Inflammatory macrophage (primary cell): ENCODE measurements at regions not wholly inside any gene's neighbourhood (a gene's known extent, or its start where the extent isn't known, plus 50 kb on each side); places are given as distances from the start of the nearest gene placed in this dataset.
"Not testable (repeated sequence)": the region's sequence is repeated elsewhere in the genome, so short reads cannot be mapped to it uniquely, and the experiment has no call there.

ENCODE experiments used
- DNase-seq, 2 donors: peaks; one replicate each; pipeline ENCODE4 v3.0.0-alpha.2; 2020 to 2022

GRCh38 chr17:45586651-45586934 lies 96.1 kb upstream of the PLEKHM1 start:
- DNase-seq: not testable (repeated sequence)

GRCh38 chr17:45592433-45592923 lies 102.0 kb upstream of the PLEKHM1 start:
- DNase-seq: peak; percentile 68 to 71

GRCh38 chr17:45596347-45596746 lies 105.8 kb upstream of the PLEKHM1 start:
- DNase-seq: not testable (repeated sequence)

GRCh38 chr17:45600052-45601012 lies 109.8 kb upstream of the PLEKHM1 start:
- DNase-seq: not testable (repeated sequence)

GRCh38 chr17:45601013-45601412 lies 110.5 kb upstream of the PLEKHM1 start:
- DNase-seq: not testable (repeated sequence)

- not testable (repeated sequence) for DNase-seq
Observed at GRCh38 chr17:45601605-45602539, 111.4 kb upstream of the PLEKHM1 start.

- not testable (repeated sequence) for DNase-seq
Observed at GRCh38 chr17:45605751-45606150, 115.2 kb upstream of the PLEKHM1 start.

- peak in 1 of 2 donors; percentile 12 for DNase-seq
Observed at GRCh38 chr17:45619984-45620405, 129.5 kb upstream of the PLEKHM1 start.

GRCh38 chr17:45620468-45620867 lies 129.9 kb upstream of the PLEKHM1 start:
- DNase-seq: not testable (repeated sequence)

- DNase-seq: not testable (repeated sequence)
Observed at GRCh38 chr17:45621087-45621486, 130.6 kb upstream of the PLEKHM1 start.

- not testable (repeated sequence) for DNase-seq
Observed at GRCh38 chr17:45622295-45622694, 131.8 kb upstream of the PLEKHM1 start.

- DNase-seq: no peak
Observed at GRCh38 chr17:45628019-45628418, 137.5 kb upstream of the PLEKHM1 start.

- no peak for DNase-seq
Observed at GRCh38 chr17:45631941-45632340, 141.4 kb upstream of the PLEKHM1 start.

- DNase-seq: no peak
Observed at GRCh38 chr17:45639297-45639849, 144.7 kb upstream of the CRHR1 start.

- peak; percentile 66 to 74 for DNase-seq
Observed at GRCh38 chr17:45640141-45640850, 143.8 kb upstream of the CRHR1 start.

- no peak for DNase-seq
Observed at GRCh38 chr17:45641541-45641940, 142.6 kb upstream of the CRHR1 start.

- no peak for DNase-seq
Observed at GRCh38 chr17:45643591-45643990, 140.5 kb upstream of the CRHR1 start.

GRCh38 chr17:45644637-45645036 lies 139.5 kb upstream of the CRHR1 start:
- not testable (repeated sequence) for DNase-seq

- DNase-seq: no peak
Observed at GRCh38 chr17:45645330-45645729, 138.8 kb upstream of the CRHR1 start.

- peak in 1 of 2 donors; percentile 3 for DNase-seq
Observed at GRCh38 chr17:45646288-45646988, 137.7 kb upstream of the CRHR1 start.

- DNase-seq: no peak
Observed at GRCh38 chr17:45648642-45649041, 135.5 kb upstream of the CRHR1 start.
